ENCODE measurements at regions not wholly inside any gene's neighbourhood (a gene's known extent, or its start where the extent isn't known, plus 50 kb on each side); places are given as distances from the start of the nearest gene placed in this dataset.

GRCh38 chr4:1523506-1523905 is 117.3 kb upstream of the NKX1-1 start:
- TF ChIP-seq CTCF (conservative IDR thresholded peaks at IDR 0.05; ENCODE audit: low read length) (no peak), EZH2phosphoT487 (IDR thresholded peaks at IDR 0.05; ENCODE audit: borderline replicate concordance, low read depth, low read length) (no peak)

Measured in OCI-LY7 (cell line).